ENCODE measurements at regions not wholly inside any gene's neighbourhood (a gene's known extent, or its start where the extent isn't known, plus 50 kb on each side); places are given as distances from the start of the nearest gene placed in this dataset.

- H3K79me2 ChIP-seq (ENCODE audit: control insufficient read depth in 1 of 2, insufficient read depth in 2 of 2, low read length in 2 of 2), result no peaks in the 10 kb centered on the region
- no peaks in the 10 kb centered on the region for H4K20me1 ChIP-seq (replicated peaks in 1 of 2; ENCODE audit: control insufficient read depth in 1 of 2, insufficient read depth in 2 of 2, low read length in 2 of 2)
- H4K91ac ChIP-seq (replicated peaks; ENCODE audit: insufficient read length, low read length), result no peak overlapping the region
- H3K23me2 ChIP-seq (ENCODE audit: low read depth, low read length), result no peaks in the 10 kb centered on the region; the same call in 1 of the 2 replicates
- H2BK12ac ChIP-seq (ENCODE audit: low read depth, low read length), result no peak overlapping the region
- POLR2A ChIA-PET (ENCODE audit: partially characterized antibody), result no interaction called here
- no peak overlapping the region for H3K9ac ChIP-seq (replicated peaks in 1 of 4; ENCODE audit: extremely low read depth in 1 of 4, low read depth in 3 of 4, low read length in 3 of 4)
- no peak overlapping the region for H3K23ac ChIP-seq (ENCODE audit: insufficient read length)
- H3K4me3 ChIP-seq (ENCODE audit: extremely low read depth in 1 of 4, insufficient read depth in 2 of 4, low read depth in 3 of 4, low read length in 4 of 4), result no peak overlapping the region
- no peak overlapping the region for H2AFZ ChIP-seq (ENCODE audit: low read length)
- H3K9me3 ChIP-seq (ENCODE audit: insufficient read depth in 2 of 2, low read depth in 1 of 2, low read length in 1 of 2), result no peaks in the 10 kb centered on the region
- H2AK5ac ChIP-seq (ENCODE audit: low read depth, low read length), result no peak overlapping the region
- H2BK120ac ChIP-seq (replicated peaks; ENCODE audit: low read depth, low read length), result no peak overlapping the region
- no peak overlapping the region for H4K5ac ChIP-seq (ENCODE audit: insufficient read length, low read depth, low read length)
- CTCF ChIA-PET (ENCODE audit: partially characterized antibody), result interaction anchor here (0.6 kb wide), 1 partner anchor 1027 kb away, joined by 3 read pairs; no protein-coding TSS in a partner anchor
- H3K18ac ChIP-seq (ENCODE audit: extremely low read depth, low read length), result no peak overlapping the region
- no peak overlapping the region for H2BK5ac ChIP-seq (ENCODE audit: low read depth, low read length)
- no peaks in the 10 kb centered on the region for H3K36me3 ChIP-seq (ENCODE audit: control insufficient read depth in 2 of 4, insufficient read depth in 4 of 4, low read length in 3 of 4)
- no peak overlapping the region for H3K4me2 ChIP-seq (ENCODE audit: insufficient read depth in 1 of 2, low read depth in 2 of 2, low read length in 2 of 2)
- no peak overlapping the region for H2BK20ac ChIP-seq (ENCODE audit: low read length)
- no peak for DNase-seq (ENCODE audit: low read depth in 1 of 2, low spot score in 2 of 2)
- H4K8ac ChIP-seq (ENCODE audit: extremely low read depth, insufficient read depth, low read length), result no peak overlapping the region
- H3K27me3 ChIP-seq (replicated peaks in 1 of 4; ENCODE audit: control insufficient read depth in 3 of 4, extremely low read depth in 1 of 4, insufficient read depth in 3 of 4, low read length in 3 of 4), result no peaks in the 10 kb centered on the region
- peaks cover 0 to 5% (median 1%) of the 10 kb centered on the region in 4 experiments; a peak in 1 of 7 replicates for H3K4me1 ChIP-seq (replicated peaks in 1 of 4; ENCODE audit: control insufficient read depth in 3 of 4, insufficient read depth in 4 of 4, low read length in 3 of 4)
- no peak overlapping the region for H3K14ac ChIP-seq (ENCODE audit: insufficient read length)
- no peak overlapping the region for H3K56ac ChIP-seq (replicated peaks; ENCODE audit: insufficient read length, low read depth, low read length)
- H3K79me1 ChIP-seq (ENCODE audit: low read depth, low read length), result no peaks in the 10 kb centered on the region
- WGBS, 2 experiments (ENCODE audit: extremely low coverage in 1 of 2, insufficient coverage in 1 of 2, insufficient read length in 1 of 2, insufficient replicate concordance in 2 of 2, low coverage in 1 of 2, low lambda C conversion rate in 2 of 2, missing lambda C conversion rate in 1 of 2), result 93% methylated on average over 1 of the region's 1 CpG; no CpG with 5 or more reads in 1 of the 2 experiments
- no peak overlapping the region for H2BK15ac ChIP-seq (ENCODE audit: low read length)
- H3K4ac ChIP-seq (replicated peaks; ENCODE audit: insufficient read length, low read depth, low read length), result no peak overlapping the region
- FAIRE-seq, result no peak
- no peak overlapping the region for H3K27ac ChIP-seq (ENCODE audit: low read depth, low read length)
- no peak for TF ChIP-seq POU5F1 (IDR thresholded peaks at IDR 0.05; ENCODE audit: low read depth, low read length)
- TF ChIP-seq CHD2 (IDR thresholded peaks at IDR 0.05; ENCODE audit: low read length), result no peak
These were observed 66.0 kb upstream of the BTBD3 start for GRCh38 chr20:11851646-11852045.

Measured in H1 (cell line).